Trophoblast cell (in vitro differentiated cells and primary cell): ENCODE measurements at regions not wholly inside any gene's neighbourhood (a gene's known extent, or its start where the extent isn't known, plus 50 kb on each side); places are given as distances from the start of the nearest gene placed in this dataset.
A peak's percentile ranks its signal among the peaks of the same experiment; 100 is the strongest.

Experiments
- DNase-seq, 2 donors: peaks; one replicate each; pipeline ENCODE4 v3.0.0-alpha.2; 2016
- H2AFZ ChIP-seq: 2 replicates; pipeline ENCODE4 v1.6.1; 2013; ENCODE audit warnings: low read length, moderate library complexity, mild to moderate bottlenecking; ENCODE audit not compliant: insufficient read depth, poor library complexity
- H2AK5ac ChIP-seq: 2 replicates; pipeline ENCODE4 v1.6.1; 2013; ENCODE audit warnings: mild to moderate bottlenecking, low read length
- H2BK120ac ChIP-seq: 2 replicates; pipeline ENCODE4 v1.6.1; 2013; ENCODE audit warnings: low read length, mild to moderate bottlenecking, moderate library complexity; ENCODE audit not compliant: insufficient read depth, poor library complexity
- H2BK12ac ChIP-seq: 2 replicates; pipeline ENCODE4 v1.6.1; 2013; ENCODE audit warnings: mild to moderate bottlenecking, low read length, moderate library complexity
- H2BK5ac ChIP-seq: 2 replicates; pipeline ENCODE4 v1.6.1; 2013; ENCODE audit warnings: low read length, low read depth, moderate library complexity, mild to moderate bottlenecking; ENCODE audit not compliant: poor library complexity
- H3K14ac ChIP-seq: 2 replicates; pipeline ENCODE4 v1.6.1; 2013; ENCODE audit warnings: mild to moderate bottlenecking, low read length
- H3K18ac ChIP-seq: 2 replicates; pipeline ENCODE4 v1.6.1; 2013; ENCODE audit warnings: mild to moderate bottlenecking, low read length
- H3K23ac ChIP-seq: 2 replicates; pipeline ENCODE4 v1.6.1; 2013; ENCODE audit warnings: low read length
- H3K27ac ChIP-seq: 2 replicates; pipeline ENCODE4 v1.5.1; 2013; ENCODE audit warnings: low read depth, mild to moderate bottlenecking, inconsistent platforms, low read length, moderate library complexity
- H3K27me3 ChIP-seq: 2 replicates; pipeline ENCODE4 v1.6.1; 2013; ENCODE audit warnings: inconsistent platforms, mild to moderate bottlenecking, low read length, moderate library complexity; ENCODE audit not compliant: insufficient read depth
- H3K36me3 ChIP-seq, 2 experiments: 1 replicate in 1 of 2; 2 replicates in 1 of 2; pipeline ENCODE4 v1.6.1; 2013; ENCODE audit warnings: low read length in 2 of 2, mild to moderate bottlenecking in 2 of 2, moderate library complexity in 1 of 2; ENCODE audit not compliant: insufficient read depth in 2 of 2, control insufficient read depth in 1 of 2
- H3K4ac ChIP-seq: 2 replicates; pipeline ENCODE4 v1.6.1; 2013; ENCODE audit warnings: low read depth, mild to moderate bottlenecking, low read length, moderate library complexity
- H3K4me1 ChIP-seq, 2 experiments: 1 replicate in 1 of 2; 2 replicates in 1 of 2; pipeline ENCODE4 v1.6.1; 2013; ENCODE audit warnings: low read length in 2 of 2, mild to moderate bottlenecking in 2 of 2, moderate library complexity in 1 of 2; ENCODE audit not compliant: insufficient read depth in 2 of 2, control insufficient read depth in 1 of 2
- H3K4me2 ChIP-seq: 2 replicates; pipeline ENCODE4 v1.6.1; 2013; ENCODE audit warnings: inconsistent platforms, mild to moderate bottlenecking, low read length, moderate library complexity
- H3K4me3 ChIP-seq: 2 replicates; pipeline ENCODE4 v1.5.1; 2013; ENCODE audit warnings: mild to moderate bottlenecking, low read depth, low read length, inconsistent platforms
- H3K79me1 ChIP-seq: one replicate; pipeline ENCODE4 v1.6.1; 2013; ENCODE audit warnings: low read length
- H3K79me2 ChIP-seq: 2 replicates; pipeline ENCODE4 v1.6.1; 2013; ENCODE audit warnings: low read length, mild to moderate bottlenecking; ENCODE audit not compliant: control insufficient read depth, insufficient read depth, poor library complexity
- H3K9ac ChIP-seq: 2 replicates; pipeline ENCODE4 v1.6.1; 2013; ENCODE audit warnings: mild to moderate bottlenecking, low read length
- H3K9me3 ChIP-seq: 2 replicates; pipeline ENCODE4 v1.6.1; 2013; ENCODE audit warnings: low read depth, mild to moderate bottlenecking, control low read depth, inconsistent platforms, low read length; ENCODE audit not compliant: insufficient read depth
- H4K12ac ChIP-seq: 2 replicates; pipeline ENCODE4 v1.6.1; 2013; ENCODE audit warnings: low read depth, mild to moderate bottlenecking, low read length, moderate library complexity
- H4K8ac ChIP-seq: 2 replicates; pipeline ENCODE4 v1.6.1; 2013; ENCODE audit warnings: low read depth, mild to moderate bottlenecking, low read length, moderate library complexity
- H4K91ac ChIP-seq: one replicate; pipeline ENCODE4 v1.6.1; 2013; ENCODE audit warnings: low read depth, mild to moderate bottlenecking, low read length, moderate library complexity
- WGBS: extraction: QIAGEN DNeasy Blood & Tissue Kit; methylation state at CpG from one replicate; pipeline ENCODE4 v1.1.7; 2013; ENCODE audit warnings: missing lambda C conversion rate; ENCODE audit not compliant: insufficient read length, insufficient coverage; ENCODE audit errors: extremely low coverage; 5-methylcytosine and 5-hydroxymethylcytosine counted together

GRCh38 chr18:38940863-38941531, 1375.4 kb upstream of the CELF4 start:
- H3K36me3 ChIP-seq = no peaks in the 10 kb centered on the region
- peak; percentile 81 to 95 for DNase-seq
- no peak overlapping the region for H4K91ac ChIP-seq
- no peak overlapping the region for H3K18ac ChIP-seq
- no peak overlapping the region for H2BK5ac ChIP-seq
- no peaks in the 10 kb centered on the region for H3K27me3 ChIP-seq
- H3K79me2 ChIP-seq = no peaks in the 10 kb centered on the region
- no peak overlapping the region for H3K27ac ChIP-seq
- no peak overlapping the region for H3K4me2 ChIP-seq
- H3K79me1 ChIP-seq = no peaks in the 10 kb centered on the region
- peaks cover 6% of the 10 kb centered on the region for H3K9me3 ChIP-seq
- no peak overlapping the region for H4K8ac ChIP-seq
- no peak overlapping the region for H2BK12ac ChIP-seq
- no peak overlapping the region for H2BK120ac ChIP-seq
- H3K14ac ChIP-seq = no peak overlapping the region
- H3K4ac ChIP-seq = no peak overlapping the region
- no peak overlapping the region for H4K12ac ChIP-seq
- no CpG with 5 or more reads among the region's 13 CpGs for WGBS
- H2AFZ ChIP-seq = no peak overlapping the region
- no peaks in the 10 kb centered on the region for H3K4me1 ChIP-seq
- no peak overlapping the region for H3K9ac ChIP-seq
- no peak overlapping the region for H3K23ac ChIP-seq
- H2AK5ac ChIP-seq = no peak overlapping the region
- H3K4me3 ChIP-seq = no peak overlapping the region

- no peak overlapping the region for H2BK12ac ChIP-seq
- no peak overlapping the region for H4K91ac ChIP-seq
- H2BK5ac ChIP-seq = no peak overlapping the region
- H3K4me2 ChIP-seq = no peak overlapping the region
- no peaks in the 10 kb centered on the region for H3K79me2 ChIP-seq
- H4K8ac ChIP-seq = no peak overlapping the region
- no peak overlapping the region for H3K23ac ChIP-seq
- no peak overlapping the region for H2AK5ac ChIP-seq
- H3K4ac ChIP-seq = no peak overlapping the region
- H3K79me1 ChIP-seq = no peaks in the 10 kb centered on the region
- no peak overlapping the region for H3K14ac ChIP-seq
- no peak overlapping the region for H3K9ac ChIP-seq
- H4K12ac ChIP-seq = no peak overlapping the region
- no peaks in the 10 kb centered on the region for H3K36me3 ChIP-seq
- no peak overlapping the region for H3K18ac ChIP-seq
- H3K9me3 ChIP-seq = peaks cover 6% of the 10 kb centered on the region
- no peak overlapping the region for H2AFZ ChIP-seq
- H3K27me3 ChIP-seq = no peaks in the 10 kb centered on the region
- no peak overlapping the region for H3K4me3 ChIP-seq
- H3K27ac ChIP-seq = no peak overlapping the region
- DNase-seq = no peak
- no peak overlapping the region for H2BK120ac ChIP-seq
- H3K4me1 ChIP-seq = no peaks in the 10 kb centered on the region
These were observed 1374.9 kb upstream of the CELF4 start for GRCh38 chr18:38940475-38940862.

- Histone ChIP-seq H3K14ac (no peak overlapping the region), H2AFZ (no peak overlapping the region), H3K9me3 (no peaks in the 10 kb centered on the region), H2AK5ac (no peak overlapping the region), H3K27me3 (no peaks in the 10 kb centered on the region), H3K23ac (no peak overlapping the region), H3K79me1 (no peaks in the 10 kb centered on the region), H3K4me2 (no peak overlapping the region), H4K91ac (no peak overlapping the region), H3K4me3 (no peak overlapping the region), H3K9ac (no peak overlapping the region), H3K27ac (no peak overlapping the region), H4K12ac (no peak overlapping the region), H3K36me3 (no peaks in the 10 kb centered on the region), H2BK12ac (no peak overlapping the region), H4K8ac (no peak overlapping the region), H3K18ac (no peak overlapping the region), H3K4me1 (no peaks in the 10 kb centered on the region), H2BK120ac (no peak overlapping the region), H3K4ac (no peak overlapping the region), H3K79me2 (no peaks in the 10 kb centered on the region), H2BK5ac (no peak overlapping the region)
- peak in 1 of 2 donors; percentile 20 for DNase-seq
These were observed 1368.4 kb upstream of the CELF4 start for GRCh38 chr18:38933910-38934510.

- no peak overlapping the region for H2BK12ac ChIP-seq
- H3K4me2 ChIP-seq = no peak overlapping the region
- H3K14ac ChIP-seq = no peak overlapping the region
- no peak overlapping the region for H2AFZ ChIP-seq
- no peak overlapping the region for H3K18ac ChIP-seq
- no peaks in the 10 kb centered on the region for H3K4me1 ChIP-seq
- H3K79me1 ChIP-seq = no peaks in the 10 kb centered on the region
- no peaks in the 10 kb centered on the region for H3K79me2 ChIP-seq
- no peaks in the 10 kb centered on the region for H3K9me3 ChIP-seq
- no peak overlapping the region for H2BK5ac ChIP-seq
- no peak overlapping the region for H4K91ac ChIP-seq
- no CpG with 5 or more reads among the region's 3 CpGs for WGBS
- H3K27ac ChIP-seq = no peak overlapping the region
- no peak overlapping the region for H3K9ac ChIP-seq
- H4K12ac ChIP-seq = no peak overlapping the region
- H3K4ac ChIP-seq = no peak overlapping the region
- no peaks in the 10 kb centered on the region for H3K27me3 ChIP-seq
- no peaks in the 10 kb centered on the region for H3K36me3 ChIP-seq
- no peak overlapping the region for H2BK120ac ChIP-seq
- H3K23ac ChIP-seq = no peak overlapping the region
- no peak for DNase-seq
- H2AK5ac ChIP-seq = no peak overlapping the region
- no peak overlapping the region for H3K4me3 ChIP-seq
- H4K8ac ChIP-seq = no peak overlapping the region
These were observed 1367.7 kb upstream of the CELF4 start for GRCh38 chr18:38933322-38933721.
